GM23338 (cell line): ENCODE measurements at regions not wholly inside any gene's neighbourhood (a gene's known extent, or its start where the extent isn't known, plus 50 kb on each side); places are given as distances from the start of the nearest gene placed in this dataset.

Experiments
- ATAC-seq: fragments of 200-7000 bp; cut with Tn5 transposase; 3 replicates; pipeline ENCODE4 v1.9.1; 2020
- DNase-seq: peaks from one replicate; pipeline ENCODE4 v3.0.0-alpha.2; 2015; ENCODE audit warnings: low spot score
- H2AFZ ChIP-seq: fragments of 200-600 bp; sonication (generic); 2 replicates; pipeline ENCODE4 v1.8.0; 2016; ENCODE audit warnings: antibody characterized with exemption, mild to moderate bottlenecking, moderate library complexity
- H3F3A ChIP-seq: fragments of 200-600 bp; sonication (generic); replicated peaks from 2 replicates; pipeline ENCODE4 v1.8.0; 2017; ENCODE audit warnings: antibody characterized with exemption, mixed run types, low read depth
- H3K27ac ChIP-seq: fragments of 200-600 bp; sonication (generic); 2 replicates; pipeline ENCODE4 v1.6.1; 2016; ENCODE audit warnings: low read depth
- H3K27me3 ChIP-seq: fragments of 200-600 bp; sonication (generic); 2 replicates; pipeline ENCODE4 v1.8.0; 2016; ENCODE audit warnings: mild to moderate bottlenecking, mixed run types, moderate library complexity; ENCODE audit not compliant: insufficient read depth
- H3K36me3 ChIP-seq: fragments of 200-600 bp; sonication (generic); 2 replicates; pipeline ENCODE4 v1.8.0; 2016; ENCODE audit warnings: mild to moderate bottlenecking; ENCODE audit not compliant: insufficient read depth
- H3K4me1 ChIP-seq: fragments of 200-600 bp; sonication (generic); 2 replicates; pipeline ENCODE4 v1.8.0; 2016; ENCODE audit warnings: mild to moderate bottlenecking, moderate library complexity; ENCODE audit not compliant: insufficient read depth
- H3K4me2 ChIP-seq: fragments of 200-600 bp; sonication (generic); 2 replicates; pipeline ENCODE4 v1.7.1; 2017; ENCODE audit warnings: mixed run types
- H3K4me3 ChIP-seq: fragments of 200-600 bp; sonication (generic); 2 replicates; pipeline ENCODE4 v1.6.1; 2016; ENCODE audit warnings: mixed run types
- H3K79me2 ChIP-seq: fragments of 200-600 bp; sonication (generic); replicated peaks from 2 replicates; pipeline ENCODE4 v1.8.0; 2017; ENCODE audit warnings: mild to moderate bottlenecking; ENCODE audit not compliant: insufficient read depth
- H3K9me2 ChIP-seq: fragments of 200-600 bp; sonication (generic); 2 replicates; pipeline ENCODE4 v1.8.0; 2017; ENCODE audit not compliant: insufficient read depth
- H4K20me1 ChIP-seq: fragments of 200-600 bp; sonication (generic); replicated peaks from 2 replicates; pipeline ENCODE4 v1.8.0; 2017; ENCODE audit warnings: mild to moderate bottlenecking; ENCODE audit not compliant: insufficient read depth
- H3K27ac Mint-ChIP-seq: 2 replicates; pipeline ENCODE4 v1.8.0; 2020; ENCODE audit warnings: inconsistent platforms, mild to moderate bottlenecking, moderate library complexity, mixed read lengths
- H3K27me3 Mint-ChIP-seq: 3 replicates; pipeline ENCODE4 v1.8.0; 2022; ENCODE audit warnings: low read depth, mild to moderate bottlenecking, moderate library complexity, mixed read lengths, inconsistent platforms; ENCODE audit not compliant: insufficient read depth, poor library complexity
- H3K36me3 Mint-ChIP-seq: 3 replicates; pipeline ENCODE4 v1.8.0; 2021; ENCODE audit warnings: low read depth, mild to moderate bottlenecking, inconsistent platforms, moderate library complexity, mixed read lengths
- H3K4me1 Mint-ChIP-seq: 3 replicates; pipeline ENCODE4 v1.8.0; 2020; ENCODE audit warnings: mild to moderate bottlenecking, inconsistent platforms, mixed read lengths
- H3K4me3 Mint-ChIP-seq: 3 replicates; pipeline ENCODE4 v1.8.0; 2021; ENCODE audit warnings: moderate library complexity, mild to moderate bottlenecking, inconsistent platforms, mixed read lengths
- H3K9me3 Mint-ChIP-seq: 3 replicates; pipeline ENCODE4 v1.8.0; 2020; ENCODE audit warnings: moderate library complexity, mild to moderate bottlenecking, inconsistent platforms, mixed read lengths
- EZH2 ChIP-seq: fragments of 200-600 bp; sonication (generic); IDR thresholded peaks from one replicate; pipeline ENCODE4 v1.8.0; 2017; ENCODE audit warnings: antibody characterized with exemption, mild to moderate bottlenecking, low read depth; ENCODE audit not compliant: unreplicated experiment
- EZH2phosphoT487 ChIP-seq: fragments of 200-600 bp; sonication (generic); IDR thresholded peaks from one replicate; pipeline ENCODE4 v1.8.1; 2018; ENCODE audit warnings: antibody characterized with exemption; ENCODE audit not compliant: unreplicated experiment
- JUNB ChIP-seq: IDR thresholded peaks from one replicate; pipeline ENCODE4 v1.6.1; 2016; ENCODE audit warnings: antibody characterized with exemption; ENCODE audit not compliant: unreplicated experiment
- NANOG ChIP-seq: IDR thresholded peaks from 2 replicates; pipeline ENCODE4 v1.6.1; 2016; ENCODE audit warnings: antibody characterized with exemption, borderline replicate concordance
- POLR2AphosphoS5 ChIP-seq: IDR thresholded peaks from 2 replicates; pipeline ENCODE4 v1.6.1; 2016; ENCODE audit warnings: antibody characterized with exemption, low read depth
- ZNF114 ChIP-seq: fragments of 250-450 bp; sonication (Bioruptor Pico); IDR thresholded peaks from 2 replicates; pipeline ENCODE4 v1.5.0; 2020; ENCODE audit warnings: mild to moderate bottlenecking, moderate library complexity
- ZNF331 ChIP-seq: fragments of 250-450 bp; sonication (Bioruptor Pico); IDR thresholded peaks from 2 replicates; pipeline ENCODE4 v1.5.0; 2020; ENCODE audit warnings: low read depth, mild to moderate bottlenecking, moderate library complexity
- TF ChIP-seq, protein P1 (sequence below): fragments of 250-450 bp; sonication (Bioruptor Pico); IDR thresholded peaks from 2 replicates; pipeline ENCODE4 v1.5.0; 2020; ENCODE audit warnings: mild to moderate bottlenecking, moderate library complexity
- TF ChIP-seq, protein P2 (sequence below), 2 experiments: fragments of 200-600 bp in 1 of 2; sonication (generic) in 1 of 2; conservative IDR thresholded peaks; 2 replicates each; pipeline versions ENCODE4 v1.5.1 to v1.6.1; 2016 to 2017; ENCODE audit warnings: antibody characterized with exemption in 2 of 2, low read depth in 2 of 2, mild to moderate bottlenecking in 2 of 2, moderate library complexity in 1 of 2
- TF ChIP-seq, protein P3 (sequence below): IDR thresholded peaks from one replicate; pipeline ENCODE4 v1.6.1; 2018; ENCODE audit warnings: antibody characterized with exemption; ENCODE audit not compliant: unreplicated experiment

DNA sequence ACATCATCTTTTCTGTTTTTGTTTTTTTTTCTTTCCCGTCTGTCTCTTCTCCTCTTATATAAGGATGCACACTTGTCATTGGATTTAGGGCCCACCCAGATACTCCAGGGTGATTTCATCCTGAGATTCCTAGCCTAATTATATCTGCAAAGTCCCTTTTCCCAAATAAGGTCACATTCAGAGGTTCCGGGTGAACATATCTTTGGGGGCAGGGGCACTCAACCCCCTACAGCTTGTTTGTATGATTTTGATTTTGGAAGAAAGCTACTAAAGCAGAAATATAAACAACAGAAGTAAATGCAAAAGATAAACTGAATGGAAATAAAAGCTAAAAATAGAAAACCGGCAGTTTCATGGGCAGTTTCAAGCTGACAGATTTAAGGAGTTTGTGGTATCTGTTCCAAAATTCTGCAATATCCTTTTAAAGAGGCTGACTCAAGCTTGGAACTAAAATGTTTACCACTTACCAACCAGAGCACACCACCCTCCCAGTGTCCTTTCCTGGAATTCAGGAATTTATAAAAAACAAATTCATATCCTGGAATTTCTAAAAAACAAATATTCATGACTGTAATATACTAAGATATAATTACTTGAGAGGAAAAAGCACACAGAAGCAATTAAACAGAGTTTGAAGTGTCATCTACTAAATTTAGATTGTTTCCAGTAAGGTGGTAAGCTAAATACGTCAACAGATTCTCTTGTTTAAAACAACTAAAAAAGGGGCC, 100.0 kb upstream of the CARMIL1 start:
- no peak overlapping the region for H3K4me2 ChIP-seq
- Mint-ChIP-seq H3K36me3 (no peaks in the 10 kb centered on the region), H3K4me1 (peaks cover 3% of the 10 kb centered on the region; the same call in 1 of the 3 replicates), H3K9me3 (no peaks in the 10 kb centered on the region), H3K27ac (no peak overlapping the region), H3K27me3 (no peaks in the 10 kb centered on the region), H3K4me3 (no peak overlapping the region)
- no peaks in the 10 kb centered on the region for H3K36me3 ChIP-seq
- no peaks in the 10 kb centered on the region for H3K27me3 ChIP-seq
- no peak overlapping the region for H2AFZ ChIP-seq
- no peak overlapping the region for H3K4me3 ChIP-seq
- DNase-seq, result no peak
- no peaks in the 10 kb centered on the region for H3K9me2 ChIP-seq
- no peak for TF ChIP-seq NANOG
- no peak for TF ChIP-seq EZH2
- TF ChIP-seq ZNF114 (CRISPR knock-in tag), result no peak
- no peak for TF ChIP-seq JUNB
- no peak for TF ChIP-seq EZH2phosphoT487
- TF ChIP-seq, protein P1, sequence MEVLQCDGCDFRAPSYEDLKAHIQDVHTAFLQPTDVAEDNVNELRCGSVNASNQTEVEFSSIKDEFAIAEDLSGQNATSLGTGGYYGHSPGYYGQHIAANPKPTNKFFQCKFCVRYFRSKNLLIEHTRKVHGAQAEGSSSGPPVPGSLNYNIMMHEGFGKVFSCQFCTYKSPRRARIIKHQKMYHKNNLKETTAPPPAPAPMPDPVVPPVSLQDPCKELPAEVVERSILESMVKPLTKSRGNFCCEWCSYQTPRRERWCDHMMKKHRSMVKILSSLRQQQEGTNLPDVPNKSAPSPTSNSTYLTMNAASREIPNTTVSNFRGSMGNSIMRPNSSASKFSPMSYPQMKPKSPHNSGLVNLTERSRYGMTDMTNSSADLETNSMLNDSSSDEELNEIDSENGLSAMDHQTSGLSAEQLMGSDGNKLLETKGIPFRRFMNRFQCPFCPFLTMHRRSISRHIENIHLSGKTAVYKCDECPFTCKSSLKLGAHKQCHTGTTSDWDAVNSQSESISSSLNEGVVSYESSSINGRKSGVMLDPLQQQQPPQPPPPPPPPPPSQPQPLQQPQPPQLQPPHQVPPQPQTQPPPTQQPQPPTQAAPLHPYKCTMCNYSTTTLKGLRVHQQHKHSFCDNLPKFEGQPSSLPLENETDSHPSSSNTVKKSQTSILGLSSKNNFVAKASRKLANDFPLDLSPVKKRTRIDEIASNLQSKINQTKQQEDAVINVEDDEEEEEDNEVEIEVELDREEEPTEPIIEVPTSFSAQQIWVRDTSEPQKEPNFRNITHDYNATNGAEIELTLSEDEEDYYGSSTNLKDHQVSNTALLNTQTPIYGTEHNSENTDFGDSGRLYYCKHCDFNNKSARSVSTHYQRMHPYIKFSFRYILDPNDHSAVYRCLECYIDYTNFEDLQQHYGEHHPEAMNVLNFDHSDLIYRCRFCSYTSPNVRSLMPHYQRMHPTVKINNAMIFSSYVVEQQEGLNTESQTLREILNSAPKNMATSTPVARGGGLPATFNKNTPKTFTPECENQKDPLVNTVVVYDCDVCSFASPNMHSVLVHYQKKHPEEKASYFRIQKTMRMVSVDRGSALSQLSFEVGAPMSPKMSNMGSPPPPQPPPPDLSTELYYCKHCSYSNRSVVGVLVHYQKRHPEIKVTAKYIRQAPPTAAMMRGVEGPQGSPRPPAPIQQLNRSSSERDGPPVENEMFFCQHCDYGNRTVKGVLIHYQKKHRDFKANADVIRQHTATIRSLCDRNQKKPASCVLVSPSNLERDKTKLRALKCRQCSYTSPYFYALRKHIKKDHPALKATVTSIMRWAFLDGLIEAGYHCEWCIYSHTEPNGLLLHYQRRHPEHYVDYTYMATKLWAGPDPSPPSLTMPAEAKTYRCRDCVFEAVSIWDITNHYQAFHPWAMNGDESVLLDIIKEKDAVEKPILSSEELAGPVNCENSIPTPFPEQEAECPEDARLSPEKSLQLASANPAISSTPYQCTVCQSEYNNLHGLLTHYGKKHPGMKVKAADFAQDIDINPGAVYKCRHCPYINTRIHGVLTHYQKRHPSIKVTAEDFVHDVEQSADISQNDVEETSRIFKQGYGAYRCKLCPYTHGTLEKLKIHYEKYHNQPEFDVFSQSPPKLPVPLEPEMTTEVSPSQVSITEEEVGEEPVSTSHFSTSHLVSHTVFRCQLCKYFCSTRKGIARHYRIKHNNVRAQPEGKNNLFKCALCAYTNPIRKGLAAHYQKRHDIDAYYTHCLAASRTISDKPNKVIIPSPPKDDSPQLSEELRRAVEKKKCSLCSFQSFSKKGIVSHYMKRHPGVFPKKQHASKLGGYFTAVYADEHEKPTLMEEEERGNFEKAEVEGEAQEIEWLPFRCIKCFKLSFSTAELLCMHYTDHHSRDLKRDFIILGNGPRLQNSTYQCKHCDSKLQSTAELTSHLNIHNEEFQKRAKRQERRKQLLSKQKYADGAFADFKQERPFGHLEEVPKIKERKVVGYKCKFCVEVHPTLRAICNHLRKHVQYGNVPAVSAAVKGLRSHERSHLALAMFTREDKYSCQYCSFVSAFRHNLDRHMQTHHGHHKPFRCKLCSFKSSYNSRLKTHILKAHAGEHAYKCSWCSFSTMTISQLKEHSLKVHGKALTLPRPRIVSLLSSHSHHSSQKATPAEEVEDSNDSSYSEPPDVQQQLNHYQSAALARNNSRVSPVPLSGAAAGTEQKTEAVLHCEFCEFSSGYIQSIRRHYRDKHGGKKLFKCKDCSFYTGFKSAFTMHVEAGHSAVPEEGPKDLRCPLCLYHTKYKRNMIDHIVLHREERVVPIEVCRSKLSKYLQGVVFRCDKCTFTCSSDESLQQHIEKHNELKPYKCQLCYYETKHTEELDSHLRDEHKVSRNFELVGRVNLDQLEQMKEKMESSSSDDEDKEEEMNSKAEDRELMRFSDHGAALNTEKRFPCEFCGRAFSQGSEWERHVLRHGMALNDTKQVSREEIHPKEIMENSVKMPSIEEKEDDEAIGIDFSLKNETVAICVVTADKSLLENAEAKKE (CRISPR knock-in tag), result no peak
- TF ChIP-seq, protein P2, sequence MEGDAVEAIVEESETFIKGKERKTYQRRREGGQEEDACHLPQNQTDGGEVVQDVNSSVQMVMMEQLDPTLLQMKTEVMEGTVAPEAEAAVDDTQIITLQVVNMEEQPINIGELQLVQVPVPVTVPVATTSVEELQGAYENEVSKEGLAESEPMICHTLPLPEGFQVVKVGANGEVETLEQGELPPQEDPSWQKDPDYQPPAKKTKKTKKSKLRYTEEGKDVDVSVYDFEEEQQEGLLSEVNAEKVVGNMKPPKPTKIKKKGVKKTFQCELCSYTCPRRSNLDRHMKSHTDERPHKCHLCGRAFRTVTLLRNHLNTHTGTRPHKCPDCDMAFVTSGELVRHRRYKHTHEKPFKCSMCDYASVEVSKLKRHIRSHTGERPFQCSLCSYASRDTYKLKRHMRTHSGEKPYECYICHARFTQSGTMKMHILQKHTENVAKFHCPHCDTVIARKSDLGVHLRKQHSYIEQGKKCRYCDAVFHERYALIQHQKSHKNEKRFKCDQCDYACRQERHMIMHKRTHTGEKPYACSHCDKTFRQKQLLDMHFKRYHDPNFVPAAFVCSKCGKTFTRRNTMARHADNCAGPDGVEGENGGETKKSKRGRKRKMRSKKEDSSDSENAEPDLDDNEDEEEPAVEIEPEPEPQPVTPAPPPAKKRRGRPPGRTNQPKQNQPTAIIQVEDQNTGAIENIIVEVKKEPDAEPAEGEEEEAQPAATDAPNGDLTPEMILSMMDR (conservative IDR thresholded peaks at IDR 0.05; ENCODE audit: low read depth in 2 of 2), result no peak
- TF ChIP-seq ZNF331 (CRISPR knock-in tag), result no peak
- TF ChIP-seq, protein P3, sequence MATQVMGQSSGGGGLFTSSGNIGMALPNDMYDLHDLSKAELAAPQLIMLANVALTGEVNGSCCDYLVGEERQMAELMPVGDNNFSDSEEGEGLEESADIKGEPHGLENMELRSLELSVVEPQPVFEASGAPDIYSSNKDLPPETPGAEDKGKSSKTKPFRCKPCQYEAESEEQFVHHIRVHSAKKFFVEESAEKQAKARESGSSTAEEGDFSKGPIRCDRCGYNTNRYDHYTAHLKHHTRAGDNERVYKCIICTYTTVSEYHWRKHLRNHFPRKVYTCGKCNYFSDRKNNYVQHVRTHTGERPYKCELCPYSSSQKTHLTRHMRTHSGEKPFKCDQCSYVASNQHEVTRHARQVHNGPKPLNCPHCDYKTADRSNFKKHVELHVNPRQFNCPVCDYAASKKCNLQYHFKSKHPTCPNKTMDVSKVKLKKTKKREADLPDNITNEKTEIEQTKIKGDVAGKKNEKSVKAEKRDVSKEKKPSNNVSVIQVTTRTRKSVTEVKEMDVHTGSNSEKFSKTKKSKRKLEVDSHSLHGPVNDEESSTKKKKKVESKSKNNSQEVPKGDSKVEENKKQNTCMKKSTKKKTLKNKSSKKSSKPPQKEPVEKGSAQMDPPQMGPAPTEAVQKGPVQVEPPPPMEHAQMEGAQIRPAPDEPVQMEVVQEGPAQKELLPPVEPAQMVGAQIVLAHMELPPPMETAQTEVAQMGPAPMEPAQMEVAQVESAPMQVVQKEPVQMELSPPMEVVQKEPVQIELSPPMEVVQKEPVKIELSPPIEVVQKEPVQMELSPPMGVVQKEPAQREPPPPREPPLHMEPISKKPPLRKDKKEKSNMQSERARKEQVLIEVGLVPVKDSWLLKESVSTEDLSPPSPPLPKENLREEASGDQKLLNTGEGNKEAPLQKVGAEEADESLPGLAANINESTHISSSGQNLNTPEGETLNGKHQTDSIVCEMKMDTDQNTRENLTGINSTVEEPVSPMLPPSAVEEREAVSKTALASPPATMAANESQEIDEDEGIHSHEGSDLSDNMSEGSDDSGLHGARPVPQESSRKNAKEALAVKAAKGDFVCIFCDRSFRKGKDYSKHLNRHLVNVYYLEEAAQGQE, result no peak
- no peak for TF ChIP-seq POLR2AphosphoS5
- no peak for ATAC-seq
- no peaks in the 10 kb centered on the region for H4K20me1 ChIP-seq
- no peak overlapping the region for H3K27ac ChIP-seq
- H3K79me2 ChIP-seq, result no peaks in the 10 kb centered on the region
- no peaks in the 10 kb centered on the region for H3K4me1 ChIP-seq
- no peaks in the 10 kb centered on the region for H3F3A ChIP-seq
